Right lobe of liver (tissue), 6 donors: ENCODE measurements at regions not wholly inside any gene's neighbourhood (a gene's known extent, or its start where the extent isn't known, plus 50 kb on each side); places are given as distances from the start of the nearest gene placed in this dataset.

Experiments
- ATAC-seq, 4 donors: fragments of 200-7000 bp; cut with Tn5 transposase; one replicate each; pipeline ENCODE4 v1.9.1; 2020; ENCODE audit warnings: mild to moderate bottlenecking in 4 of 4, moderate library complexity in 4 of 4
- DNase-seq, 3 donors: peaks; one replicate each; pipeline ENCODE4 v3.0.0-alpha.2; 2020
- H3K27ac ChIP-seq, 3 donors: fragments of 200-600 bp; one replicate each; pipeline ENCODE4 v1.8.0; 2022
- H3K27me3 ChIP-seq, 2 donors: fragments of 200-600 bp; one replicate each; pipeline ENCODE4 v1.8.0; 2022
- H3K36me3 ChIP-seq, 4 donors: fragments of 200-600 bp; sonication (generic) in 1 of 4; one replicate each; pipeline versions ENCODE4 v1.5.1 to v1.8.0; 2017 to 2022; ENCODE audit warnings: control low read depth in 1 of 4
- H3K4me1 ChIP-seq, 4 donors: fragments of 200-600 bp; sonication (generic) in 1 of 4; one replicate each; pipeline versions ENCODE4 v1.5.1 to v1.8.0; 2017 to 2022; ENCODE audit warnings: control low read depth in 1 of 4
- H3K4me3 ChIP-seq, 3 donors: fragments of 200-600 bp; one replicate each; pipeline ENCODE4 v1.8.0; 2022
- H3K9me3 ChIP-seq, 4 donors: fragments of 200-600 bp; sonication (generic) in 1 of 4; one replicate each; pipeline versions ENCODE4 v1.5.1 to v1.8.0; 2017 to 2022; ENCODE audit warnings: control low read depth in 1 of 4
- POLR2A ChIP-seq: fragments of 450-650 bp; IDR thresholded peaks from one replicate; pipeline ENCODE4 v1.6.1; 2017; ENCODE audit warnings: antibody characterized with exemption, mild to moderate bottlenecking
- WGBS: methylation state at CpG from one replicate; pipeline ENCODE4 v1.1.6; 2018; ENCODE audit warnings: low coverage, low lambda C conversion rate; ENCODE audit not compliant: insufficient coverage; ENCODE audit errors: missing lambda C conversion rate; 5-methylcytosine and 5-hydroxymethylcytosine counted together
- intact Hi-C, 2 donors: fragments of 100-400 bp; cut with DNase I; formaldehyde crosslinking; loops; one replicate each; pipeline versions ENCODE4 v1.11.2 to v1.14.1; 2022
- TF ChIP-seq, protein P1 (sequence below), 4 donors: fragments of 200-600 bp in 3 of 4; fragments of 450-650 bp in 1 of 4; IDR thresholded peaks; one replicate each; pipeline versions ENCODE4 v1.5.1 to v1.8.0; 2016 to 2022; ENCODE audit warnings: antibody characterized with exemption in 4 of 4, mild to moderate bottlenecking in 2 of 4
- donor health status: DM: no; HTN: yes; CAD: no.
- donor health status: DM: no; HTN: no; CAD: no.
- donor health status: DM: no; HTN: no; CAD: no.
- donor health status: DM: no; HTN: yes; CAD: no.
- donor health status: DM: no; HTN: yes; CAD: no.

GRCh38 chr6:98672681-98673475, 161.5 kb upstream of the POU3F2 start:
- no peak for DNase-seq
- no peak for ATAC-seq
- Histone ChIP-seq H3K4me3 (no peak overlapping the region), H3K27me3 (no peaks in the 10 kb centered on the region), H3K36me3 (no peaks in the 10 kb centered on the region), H3K9me3 (no peaks in the 10 kb centered on the region), H3K27ac (no peak overlapping the region), H3K4me1 (peaks cover 0 to 10% (median 3%) of the 10 kb centered on the region in 4 donors)
- intact Hi-C loops, result no loop called here
- whole genome bisulfite sequencing, result 31% methylated on average over 1 of the region's 1 CpG
- TF ChIP-seq POLR2A, result no peak
- TF ChIP-seq, protein P1, sequence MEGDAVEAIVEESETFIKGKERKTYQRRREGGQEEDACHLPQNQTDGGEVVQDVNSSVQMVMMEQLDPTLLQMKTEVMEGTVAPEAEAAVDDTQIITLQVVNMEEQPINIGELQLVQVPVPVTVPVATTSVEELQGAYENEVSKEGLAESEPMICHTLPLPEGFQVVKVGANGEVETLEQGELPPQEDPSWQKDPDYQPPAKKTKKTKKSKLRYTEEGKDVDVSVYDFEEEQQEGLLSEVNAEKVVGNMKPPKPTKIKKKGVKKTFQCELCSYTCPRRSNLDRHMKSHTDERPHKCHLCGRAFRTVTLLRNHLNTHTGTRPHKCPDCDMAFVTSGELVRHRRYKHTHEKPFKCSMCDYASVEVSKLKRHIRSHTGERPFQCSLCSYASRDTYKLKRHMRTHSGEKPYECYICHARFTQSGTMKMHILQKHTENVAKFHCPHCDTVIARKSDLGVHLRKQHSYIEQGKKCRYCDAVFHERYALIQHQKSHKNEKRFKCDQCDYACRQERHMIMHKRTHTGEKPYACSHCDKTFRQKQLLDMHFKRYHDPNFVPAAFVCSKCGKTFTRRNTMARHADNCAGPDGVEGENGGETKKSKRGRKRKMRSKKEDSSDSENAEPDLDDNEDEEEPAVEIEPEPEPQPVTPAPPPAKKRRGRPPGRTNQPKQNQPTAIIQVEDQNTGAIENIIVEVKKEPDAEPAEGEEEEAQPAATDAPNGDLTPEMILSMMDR (IDR thresholded peaks at IDR 0.05), result no peak

- Histone ChIP-seq H3K9me3 (no peaks in the 10 kb centered on the region), H3K27me3 (no peaks in the 10 kb centered on the region), H3K4me3 (no peak overlapping the region), H3K4me1 (no peaks in the 10 kb centered on the region), H3K36me3 (no peaks in the 10 kb centered on the region), H3K27ac (no peak overlapping the region)
- intact Hi-C loops, result no loop called here
- TF ChIP-seq, protein P1 (IDR thresholded peaks at IDR 0.05), result no peak
- no peak for TF ChIP-seq POLR2A
- no peak for DNase-seq
- 58% methylated on average over 2 of the region's 2 CpGs for WGBS
- ATAC-seq, result no peak
Observed at GRCh38 chr6:98678481-98678880, 155.9 kb upstream of the POU3F2 start.

DNA sequence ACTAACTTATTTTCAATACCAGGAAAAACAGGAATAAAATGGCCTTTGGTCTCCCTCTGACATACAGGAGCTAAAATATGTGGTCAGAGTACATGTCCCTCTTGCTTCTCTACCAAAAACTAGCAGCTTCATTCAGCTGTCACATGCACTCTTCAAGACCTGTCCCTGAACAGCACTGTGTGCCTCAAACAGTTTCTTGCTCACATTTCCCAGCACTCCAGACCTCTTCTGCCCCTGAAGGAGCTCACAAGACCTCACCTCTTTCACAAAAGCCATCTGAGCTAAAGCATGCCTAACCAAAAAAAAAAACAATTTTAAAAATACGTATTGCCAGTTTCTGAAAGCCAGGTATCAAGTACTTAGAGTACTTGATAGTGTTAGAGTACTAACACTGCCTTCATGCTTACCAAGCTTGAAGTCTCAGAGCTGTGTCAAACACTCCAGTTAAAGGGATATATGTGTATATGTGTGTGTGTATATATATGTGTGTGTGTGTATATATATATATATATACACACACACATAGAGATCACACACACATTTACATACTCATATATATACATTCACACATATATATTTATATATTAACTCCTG, 148.3 kb upstream of the POU3F2 start:
- Histone ChIP-seq H3K4me3 (no peak overlapping the region), H3K27ac (no peak overlapping the region), H3K4me1 (no peaks in the 10 kb centered on the region), H3K36me3 (no peaks in the 10 kb centered on the region), H3K27me3 (no peaks in the 10 kb centered on the region), H3K9me3 (no peaks in the 10 kb centered on the region)
- TF ChIP-seq, protein P1 (IDR thresholded peaks at IDR 0.05), result no peak
- TF ChIP-seq POLR2A, result no peak
- WGBS, result 82% methylated on average over 1 of the region's 1 CpG
- intact Hi-C loops, result no loop called here
- ATAC-seq (no peak), DNase-seq (no peak)

DNA sequence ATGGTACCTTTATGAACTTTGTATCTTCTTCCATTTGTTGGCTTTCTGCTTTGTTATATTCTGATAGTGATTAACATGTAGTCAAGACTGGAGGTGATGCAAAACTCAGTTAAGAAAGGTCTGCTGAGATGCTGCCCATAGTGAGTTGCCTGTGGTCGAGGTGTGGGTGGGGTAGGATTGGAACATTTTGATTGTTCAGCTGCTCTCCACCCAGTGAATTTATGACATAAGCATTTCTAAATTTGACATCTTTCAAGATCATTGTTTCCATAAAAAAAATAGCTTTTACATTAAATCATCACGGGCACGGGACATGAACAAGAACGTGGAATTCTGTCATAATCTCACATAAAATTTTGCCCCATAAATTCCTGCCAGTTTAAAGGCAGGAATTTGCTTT, 146.6 kb upstream of the POU3F2 start:
- TF ChIP-seq POLR2A, result no peak
- TF ChIP-seq, protein P1 (IDR thresholded peaks at IDR 0.05), result no peak
- no peaks in the 10 kb centered on the region for H3K36me3 ChIP-seq
- H3K4me1 ChIP-seq, result no peaks in the 10 kb centered on the region
- H3K9me3 ChIP-seq, result no peaks in the 10 kb centered on the region
- H3K27ac ChIP-seq, result no peak overlapping the region
- 63% methylated on average over 4 of the region's 4 CpGs for WGBS
- no peak for ATAC-seq
- DNase-seq, result no peak
- H3K4me3 ChIP-seq, result no peak overlapping the region
- intact Hi-C loops, result no loop called here
- H3K27me3 ChIP-seq, result no peaks in the 10 kb centered on the region
